Esophagus muscularis mucosa (tissue), 4 donors: ENCODE measurements at regions not wholly inside any gene's neighbourhood (a gene's known extent, or its start where the extent isn't known, plus 50 kb on each side); places are given as distances from the start of the nearest gene placed in this dataset.

ENCODE experiments used
- DNase-seq: peaks from one replicate; pipeline ENCODE4 v3.0.0-alpha.2; 2017; ENCODE audit errors: extremely low spot score
- H3K27ac ChIP-seq, 4 donors: fragments of 200-600 bp; sonication (generic); replicated peaks in 1 of 4; 1 replicate in 3 of 4; 2 replicates in 1 of 4; pipeline ENCODE4 v1.5.1; 2016 to 2019; ENCODE audit warnings: mild to moderate bottlenecking in 1 of 4
- H3K27me3 ChIP-seq, 4 donors: fragments of 200-600 bp; sonication (generic); one replicate each; pipeline versions ENCODE4 v1.5.1 to v1.6.0; 2016 to 2019
- H3K36me3 ChIP-seq, 4 donors: fragments of 200-600 bp; sonication (generic); one replicate each; pipeline ENCODE4 v1.5.1; 2016 to 2019
- H3K4me1 ChIP-seq, 4 donors: fragments of 200-600 bp; sonication (generic); one replicate each; pipeline ENCODE4 v1.5.1; 2016 to 2019
- H3K4me3 ChIP-seq, 4 donors: fragments of 200-600 bp; sonication (generic); 1 replicate in 2 of 4; 2 replicates in 2 of 4; pipeline ENCODE4 v1.5.1; 2016 to 2019; ENCODE audit warnings: mild to moderate bottlenecking in 4 of 4, moderate library complexity in 1 of 4
- H3K9me3 ChIP-seq, 4 donors: fragments of 200-600 bp; sonication (generic); 1 replicate in 3 of 4; 2 replicates in 1 of 4; pipeline ENCODE4 v1.5.1; 2016 to 2019
- EP300 ChIP-seq: sonication (generic); formaldehyde crosslinking; IDR thresholded peaks from one replicate; pipeline ENCODE4 v1.6.1; 2017; ENCODE audit warnings: antibody characterized with exemption
- POLR2A ChIP-seq: fragments of 450-650 bp; IDR thresholded peaks from one replicate; pipeline ENCODE4 v1.6.1; 2017; ENCODE audit warnings: antibody characterized with exemption, moderate library complexity, mild to moderate bottlenecking, low read depth
- POLR2AphosphoS5 ChIP-seq, 2 donors: sonication (generic); formaldehyde crosslinking; IDR thresholded peaks; one replicate each; pipeline ENCODE4 v1.6.1; 2017; ENCODE audit warnings: antibody characterized with exemption in 2 of 2
- WGBS: methylation state at CpG from one replicate; pipeline ENCODE4 v1.1.5; 2018; 5-methylcytosine and 5-hydroxymethylcytosine counted together
- intact Hi-C: fragments of 100-400 bp; cut with DNase I; formaldehyde crosslinking; loops from one replicate; pipeline ENCODE4 v1.15.1; 2023
- TF ChIP-seq, protein P1 (sequence below), 3 experiments: fragments of 200-600 bp in 2 of 3; fragments of 450-650 bp in 1 of 3; sonication (generic) in 2 of 3; IDR thresholded peaks; one replicate each; pipeline ENCODE4 v1.5.1; 2017 to 2019; ENCODE audit warnings: antibody characterized with exemption in 3 of 3, mild to moderate bottlenecking in 2 of 3, moderate library complexity in 1 of 3

DNA sequence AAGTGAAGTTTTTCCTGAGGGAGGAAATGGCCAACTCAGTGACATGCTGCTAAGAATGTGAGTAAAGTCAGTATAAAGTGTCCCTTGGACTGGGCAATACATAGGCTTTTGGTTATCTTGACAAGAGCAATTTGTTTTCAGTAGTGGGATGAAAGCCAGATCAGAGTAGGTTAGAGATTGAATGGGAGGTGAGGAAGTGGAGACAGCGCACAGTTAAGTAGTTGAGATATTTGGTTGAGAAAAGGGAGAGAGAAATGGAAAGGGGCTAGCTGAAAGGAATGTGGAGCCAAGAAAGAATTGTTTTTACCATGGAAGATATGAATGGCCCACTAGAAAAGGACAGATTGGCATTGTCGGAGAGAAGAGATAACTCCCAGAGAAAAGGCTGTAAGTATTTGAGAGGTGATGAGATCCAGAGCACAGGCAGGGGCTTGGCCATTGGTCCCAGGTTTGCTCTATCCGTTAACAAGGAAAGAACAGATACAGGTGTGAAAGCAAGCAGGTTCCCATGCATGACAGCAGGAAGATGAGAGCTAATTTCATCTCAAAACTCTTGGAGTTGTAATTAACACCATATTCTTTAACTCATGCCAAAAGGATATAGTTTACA, 392.0 kb downstream of the NR2F1-AS1 start:
- WGBS: 87% methylated on average over 3 of the region's 3 CpGs
- no peaks in the 10 kb centered on the region for H3K9me3 ChIP-seq
- TF ChIP-seq EP300: no peak
- no peak for TF ChIP-seq POLR2A
- TF ChIP-seq, protein P1, sequence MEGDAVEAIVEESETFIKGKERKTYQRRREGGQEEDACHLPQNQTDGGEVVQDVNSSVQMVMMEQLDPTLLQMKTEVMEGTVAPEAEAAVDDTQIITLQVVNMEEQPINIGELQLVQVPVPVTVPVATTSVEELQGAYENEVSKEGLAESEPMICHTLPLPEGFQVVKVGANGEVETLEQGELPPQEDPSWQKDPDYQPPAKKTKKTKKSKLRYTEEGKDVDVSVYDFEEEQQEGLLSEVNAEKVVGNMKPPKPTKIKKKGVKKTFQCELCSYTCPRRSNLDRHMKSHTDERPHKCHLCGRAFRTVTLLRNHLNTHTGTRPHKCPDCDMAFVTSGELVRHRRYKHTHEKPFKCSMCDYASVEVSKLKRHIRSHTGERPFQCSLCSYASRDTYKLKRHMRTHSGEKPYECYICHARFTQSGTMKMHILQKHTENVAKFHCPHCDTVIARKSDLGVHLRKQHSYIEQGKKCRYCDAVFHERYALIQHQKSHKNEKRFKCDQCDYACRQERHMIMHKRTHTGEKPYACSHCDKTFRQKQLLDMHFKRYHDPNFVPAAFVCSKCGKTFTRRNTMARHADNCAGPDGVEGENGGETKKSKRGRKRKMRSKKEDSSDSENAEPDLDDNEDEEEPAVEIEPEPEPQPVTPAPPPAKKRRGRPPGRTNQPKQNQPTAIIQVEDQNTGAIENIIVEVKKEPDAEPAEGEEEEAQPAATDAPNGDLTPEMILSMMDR (IDR thresholded peaks at IDR 0.05): no peak
- TF ChIP-seq POLR2AphosphoS5 (IDR thresholded peaks at IDR 0.05): no peak
- intact Hi-C loops: no loop called here
- no peak overlapping the region for H3K4me3 ChIP-seq
- peaks cover 0 to 11% (median 5%) of the 10 kb centered on the region in 4 donors for H3K4me1 ChIP-seq
- no peaks in the 10 kb centered on the region for H3K36me3 ChIP-seq
- no peak overlapping the region for H3K27ac ChIP-seq
- no peaks in the 10 kb centered on the region for H3K27me3 ChIP-seq
- DNase-seq: no peak

DNA sequence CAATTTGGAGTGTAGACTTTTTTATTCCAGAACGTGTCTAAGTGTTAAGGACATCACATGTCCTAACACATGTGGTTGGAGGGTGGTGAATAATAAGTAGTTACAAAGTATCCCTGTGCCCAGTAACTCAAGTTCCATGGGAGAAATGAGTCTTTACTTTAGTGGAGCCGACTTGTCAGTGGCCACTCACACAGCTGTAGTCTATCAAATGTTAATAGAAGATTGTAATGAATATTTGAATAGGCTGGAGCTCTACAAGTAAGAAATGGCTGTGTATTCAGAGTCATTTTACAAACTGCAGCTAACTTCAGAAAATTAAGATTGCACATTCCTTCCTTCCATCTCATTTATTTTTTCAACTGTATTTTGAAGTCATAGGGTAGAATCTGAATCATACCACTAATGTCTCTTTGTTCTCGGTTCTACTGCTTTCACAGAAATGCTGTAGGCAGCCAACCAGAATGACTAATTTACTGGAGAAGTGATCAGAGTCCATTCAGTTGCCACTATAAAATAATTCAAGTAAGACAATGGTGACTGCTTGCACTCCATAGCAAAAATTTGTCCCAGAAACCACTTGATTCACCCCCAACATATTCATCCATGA, 394.8 kb downstream of the NR2F1-AS1 start:
- Histone ChIP-seq H3K9me3 (no peaks in the 10 kb centered on the region), H3K36me3 (no peaks in the 10 kb centered on the region), H3K27me3 (no peaks in the 10 kb centered on the region), H3K27ac (no peak overlapping the region), H3K4me1 (no peaks in the 10 kb centered on the region), H3K4me3 (no peak overlapping the region)
- intact Hi-C loops: no loop called here
- 61% methylated on average over 3 of the region's 3 CpGs for WGBS
- no peak for DNase-seq
- TF ChIP-seq POLR2AphosphoS5 (IDR thresholded peaks at IDR 0.05) (no peak), POLR2A (no peak), EP300 (no peak)
- TF ChIP-seq, protein P1 (IDR thresholded peaks at IDR 0.05): no peak

DNA sequence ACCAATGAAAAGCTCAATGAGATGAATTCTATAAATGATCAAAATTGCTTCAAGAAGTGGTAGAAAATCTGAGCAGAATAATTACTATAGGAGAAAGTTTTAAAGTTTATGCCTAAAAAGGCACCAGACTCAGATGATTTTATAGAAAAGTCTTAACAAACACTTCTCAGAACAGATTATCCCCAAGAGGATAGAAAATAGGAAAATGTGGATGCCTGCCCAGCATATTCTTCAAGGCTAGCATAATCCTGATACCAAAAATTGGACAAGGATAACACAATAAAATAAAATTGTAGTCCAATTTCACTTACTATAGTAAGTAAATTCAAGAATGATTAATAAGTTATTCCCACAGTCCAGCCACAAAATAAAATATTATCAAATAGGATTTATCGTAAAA, 397.0 kb downstream of the NR2F1-AS1 start:
- 86% methylated on average over 1 of the region's 1 CpG for WGBS
- H3K36me3 ChIP-seq: no peaks in the 10 kb centered on the region
- no peaks in the 10 kb centered on the region for H3K9me3 ChIP-seq
- no peaks in the 10 kb centered on the region for H3K4me1 ChIP-seq
- intact Hi-C loops: no loop called here
- H3K27ac ChIP-seq: no peak overlapping the region
- DNase-seq: no peak
- TF ChIP-seq POLR2A: no peak
- TF ChIP-seq, protein P1 (IDR thresholded peaks at IDR 0.05): no peak
- TF ChIP-seq EP300: no peak
- TF ChIP-seq POLR2AphosphoS5 (IDR thresholded peaks at IDR 0.05): no peak
- no peak overlapping the region for H3K4me3 ChIP-seq
- no peaks in the 10 kb centered on the region for H3K27me3 ChIP-seq

DNA sequence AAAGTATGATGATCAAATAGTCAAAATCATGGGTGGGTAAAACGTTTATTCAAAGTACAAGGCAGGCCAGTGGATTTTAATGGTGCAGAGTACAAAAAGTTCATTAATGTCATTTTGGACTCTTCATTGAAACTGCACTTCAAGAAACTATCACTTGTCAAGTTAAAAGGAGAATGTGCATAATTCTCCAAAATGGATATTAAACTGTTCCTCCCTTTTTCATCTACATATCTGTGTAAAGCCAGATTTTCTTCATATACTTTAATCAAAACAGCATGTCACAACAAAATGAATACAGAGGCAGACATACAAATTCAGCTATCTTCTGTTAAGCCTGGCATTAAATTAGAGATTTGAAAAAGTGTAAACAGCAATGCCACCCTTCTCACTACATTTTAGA, 401.6 kb downstream of the NR2F1-AS1 start:
- no peak overlapping the region for H3K4me3 ChIP-seq
- DNase-seq: no peak
- intact Hi-C loops: no loop called here
- no peaks in the 10 kb centered on the region for H3K4me1 ChIP-seq
- H3K36me3 ChIP-seq: no peaks in the 10 kb centered on the region
- no peaks in the 10 kb centered on the region for H3K27me3 ChIP-seq
- H3K9me3 ChIP-seq: no peaks in the 10 kb centered on the region
- TF ChIP-seq POLR2AphosphoS5 (IDR thresholded peaks at IDR 0.05): no peak
- no peak for TF ChIP-seq POLR2A
- TF ChIP-seq, protein P1 (IDR thresholded peaks at IDR 0.05): no peak
- no peak for TF ChIP-seq EP300
- 83% methylated on average over 1 of the region's 1 CpG for WGBS
- no peak overlapping the region for H3K27ac ChIP-seq
